Renal cortex interstitium (tissue), 11 donors: ENCODE measurements at regions not wholly inside any gene's neighbourhood (a gene's known extent, or its start where the extent isn't known, plus 50 kb on each side); places are given as distances from the start of the nearest gene placed in this dataset.
"Not testable (repeated sequence)": the region's sequence is repeated elsewhere in the genome, so short reads cannot be mapped to it uniquely, and the experiment has no call there.

Source experiments
- DNase-seq, 11 donors: peaks; one replicate each; pipeline ENCODE4 v3.0.0-alpha.2; 2013; ENCODE audit warnings: low read depth in 9 of 11, low spot score in 4 of 11; ENCODE audit errors: extremely low read depth in 1 of 11

DNA sequence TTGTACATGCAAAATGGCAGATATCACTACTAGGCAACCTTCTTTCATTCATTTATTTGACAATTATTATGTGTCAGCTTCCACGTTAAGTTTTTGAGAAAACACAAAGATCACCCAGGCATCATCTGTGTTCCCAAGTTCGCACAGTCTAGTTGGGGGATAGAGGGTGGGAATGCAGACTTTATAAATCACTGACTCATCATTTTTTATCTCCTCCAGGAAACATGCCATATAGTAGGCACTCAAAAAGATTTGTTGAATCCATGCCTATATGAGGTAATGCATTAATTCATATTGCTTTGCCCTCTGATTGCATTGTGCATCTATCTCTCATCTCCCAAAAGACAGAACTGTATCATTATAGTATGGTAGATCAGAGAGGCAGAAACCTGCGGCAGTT is 196.8 kb upstream of the TOX3 start:
- DNase-seq = no peak

- DNase-seq = no peak
Measured at GRCh38 chr16:52742608-52743170, 195.7 kb upstream of the TOX3 start.

DNA sequence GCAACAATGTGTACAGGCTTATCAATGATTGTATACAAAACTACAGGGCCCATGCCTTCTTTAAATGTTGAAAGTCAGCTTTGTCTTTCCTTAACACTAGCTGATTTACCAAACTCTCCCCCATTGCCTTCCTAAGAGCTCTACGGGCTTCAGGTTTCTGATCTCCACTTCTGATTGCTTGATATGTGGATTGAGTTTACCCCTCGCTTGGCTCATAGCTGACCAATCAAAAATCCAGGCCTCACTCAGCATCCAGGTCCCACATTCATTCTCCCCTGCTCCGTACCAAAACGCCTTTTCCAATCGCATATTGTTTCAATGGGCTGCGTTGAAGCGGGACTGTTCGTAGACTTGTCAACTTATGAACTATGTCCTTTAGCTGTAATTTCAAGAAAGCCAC is 195.1 kb upstream of the TOX3 start:
- no peak for DNase-seq

DNA sequence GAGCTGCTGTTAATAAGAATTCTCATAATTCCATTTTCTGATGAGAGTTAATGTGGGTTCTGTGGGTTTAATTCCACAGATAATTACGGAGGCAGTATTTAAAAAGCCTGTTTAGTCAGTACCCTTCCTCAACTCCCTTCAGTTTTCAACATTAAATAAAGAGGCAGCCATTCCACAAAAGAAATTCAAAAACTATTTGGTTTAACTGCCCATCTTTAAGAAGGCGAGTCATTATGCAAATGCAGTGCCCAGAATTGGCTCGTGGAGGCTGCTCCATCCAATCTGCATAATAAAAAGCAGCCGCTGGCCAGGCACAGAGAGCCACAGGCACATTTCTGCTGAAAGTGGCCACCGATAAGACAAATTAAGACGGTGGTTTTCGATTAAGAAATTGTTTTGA is 194.4 kb upstream of the TOX3 start:
- no peak for DNase-seq

DNA sequence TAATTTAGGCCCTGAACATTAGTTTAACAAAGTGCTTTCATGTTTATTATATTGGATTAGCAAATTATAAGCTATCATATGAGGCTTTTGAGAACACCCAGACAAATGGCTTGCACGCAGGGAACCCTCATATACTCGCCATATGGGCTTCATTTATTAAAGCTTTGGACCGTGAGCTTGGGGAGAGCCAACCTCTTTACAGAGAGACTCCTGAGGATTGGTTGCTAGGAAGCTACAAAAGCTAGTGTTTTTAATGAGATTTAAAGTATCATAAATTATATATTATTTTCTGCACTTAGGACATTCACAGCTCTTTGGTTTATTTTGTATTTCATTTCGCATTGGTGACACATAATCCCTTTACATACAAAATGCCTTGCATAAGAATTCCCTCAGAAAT is 193.8 kb upstream of the TOX3 start:
- no peak for DNase-seq

DNA sequence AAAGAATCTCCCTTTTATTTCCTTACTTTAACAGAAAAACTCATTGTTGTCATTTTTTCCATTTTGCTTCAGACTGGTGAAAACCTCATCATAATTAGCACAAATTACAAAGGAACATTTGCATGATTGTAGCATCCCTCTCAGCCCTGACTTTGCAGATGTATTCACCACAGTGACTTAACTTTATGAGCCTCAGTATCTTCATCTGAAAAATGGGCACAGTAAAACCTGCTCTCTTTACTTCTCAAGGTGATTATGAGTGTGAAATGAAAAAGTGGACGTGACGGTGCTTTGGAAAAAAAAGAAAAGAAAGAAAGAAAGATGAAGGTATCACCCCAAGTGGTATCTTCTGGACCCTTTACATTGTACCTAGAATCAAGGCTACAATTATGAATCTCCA is 193.4 kb upstream of the TOX3 start:
- DNase-seq = no peak

DNA sequence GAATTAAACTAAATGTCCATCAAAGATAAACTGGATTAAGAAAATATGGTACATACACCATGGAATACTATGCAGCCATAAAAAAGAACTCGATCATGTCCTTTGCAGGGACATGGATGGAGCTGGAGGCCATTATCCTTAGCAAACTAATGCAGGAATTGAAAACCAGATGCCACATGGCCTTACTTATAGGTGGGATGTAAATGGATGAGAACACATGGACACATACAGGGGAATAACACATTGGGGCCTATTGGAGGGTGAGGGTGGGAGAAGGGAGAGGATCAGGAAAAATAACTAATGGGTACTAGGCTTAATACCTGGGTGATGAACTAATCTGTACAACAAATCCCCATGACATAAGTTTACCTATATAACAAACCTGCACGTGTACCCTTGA is 192.0 kb upstream of the TOX3 start:
- not testable (repeated sequence) for DNase-seq

DNA sequence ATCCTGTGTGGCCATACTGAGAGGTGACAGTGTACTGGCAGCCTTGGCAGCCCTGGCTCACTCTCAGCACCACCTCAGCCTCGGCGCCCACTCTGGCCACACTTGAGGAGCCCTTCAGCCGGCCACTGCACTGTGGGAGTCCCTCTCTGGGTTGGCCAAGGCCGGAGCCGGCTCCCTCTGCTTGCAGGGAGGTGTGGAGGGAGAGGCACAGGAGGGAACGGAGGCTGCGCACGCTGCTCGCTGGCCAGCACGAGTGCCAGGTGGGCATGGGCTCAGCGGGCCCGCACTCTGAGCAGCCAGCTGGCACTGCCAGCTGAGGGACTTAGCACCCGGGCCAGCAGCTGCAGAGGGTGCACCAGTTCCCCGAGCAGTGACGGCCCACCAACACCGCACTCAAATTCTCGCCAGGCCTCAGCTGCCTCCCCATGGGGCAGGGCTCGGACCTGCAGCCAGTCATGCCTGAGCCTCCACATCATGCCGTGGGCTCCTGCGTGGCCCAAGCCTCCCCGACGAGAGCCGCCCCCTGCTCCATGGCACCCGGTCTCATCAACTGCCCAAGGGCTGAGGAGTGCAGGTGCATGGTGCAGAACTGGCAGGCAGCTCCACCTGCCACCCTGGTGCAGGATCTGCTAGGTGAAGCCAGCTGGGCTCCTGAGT is 184.4 kb upstream of the TOX3 start:
- DNase-seq = no peak

GRCh38 chr16:52729731-52730130 is 182.8 kb upstream of the TOX3 start:
- no peak for DNase-seq

GRCh38 chr16:52727849-52728248 is 180.9 kb upstream of the TOX3 start:
- no peak for DNase-seq

GRCh38 chr16:52727441-52727840 is 180.5 kb upstream of the TOX3 start:
- DNase-seq = no peak

DNA sequence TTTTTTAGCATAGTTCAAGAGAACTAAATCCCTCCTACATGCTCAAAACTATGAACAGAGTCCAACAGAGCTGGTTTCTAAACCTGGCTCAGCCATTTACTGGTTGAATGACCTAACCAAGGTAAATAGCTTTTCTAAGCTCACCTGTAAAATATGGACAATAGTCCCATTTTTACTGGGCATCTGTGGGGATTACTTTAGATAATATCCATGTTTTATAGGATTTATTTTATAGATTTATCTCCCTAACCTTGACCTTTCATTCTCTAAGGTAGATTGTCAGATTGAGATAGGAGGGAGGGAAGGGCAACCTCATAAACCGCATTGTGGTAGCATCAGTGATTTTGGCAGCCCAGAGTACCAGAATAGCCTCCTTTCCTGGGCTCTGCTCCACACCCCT is 178.5 kb upstream of the TOX3 start:
- no peak for DNase-seq

GRCh38 chr16:52725043-52725442 is 178.1 kb upstream of the TOX3 start:
- no peak for DNase-seq

DNA sequence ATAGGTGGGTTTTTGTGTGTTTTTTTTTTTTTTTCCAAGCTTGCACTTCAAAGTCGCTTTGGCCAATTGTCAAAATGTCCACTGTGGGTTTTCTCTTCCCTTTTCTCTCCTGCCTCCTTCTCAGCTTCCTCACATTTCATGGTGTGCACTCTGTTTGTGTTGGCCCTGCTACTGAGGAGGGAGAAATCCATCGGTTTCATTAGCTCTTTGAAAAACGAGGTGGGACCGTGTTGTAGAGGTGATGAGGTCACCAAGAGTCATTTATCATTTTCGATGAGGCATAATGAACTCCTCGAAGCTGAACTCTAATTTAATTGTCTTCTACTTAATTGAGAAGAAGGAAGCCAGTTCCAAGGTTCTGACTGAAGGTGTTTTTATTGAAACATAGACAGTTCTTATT is 174.4 kb upstream of the TOX3 start:
- DNase-seq = peak in 10 of 11 donors; percentile 4 to 35 (median 23)

- no peak for DNase-seq
Measured at GRCh38 chr16:52718046-52718445, 171.1 kb upstream of the TOX3 start.

DNA sequence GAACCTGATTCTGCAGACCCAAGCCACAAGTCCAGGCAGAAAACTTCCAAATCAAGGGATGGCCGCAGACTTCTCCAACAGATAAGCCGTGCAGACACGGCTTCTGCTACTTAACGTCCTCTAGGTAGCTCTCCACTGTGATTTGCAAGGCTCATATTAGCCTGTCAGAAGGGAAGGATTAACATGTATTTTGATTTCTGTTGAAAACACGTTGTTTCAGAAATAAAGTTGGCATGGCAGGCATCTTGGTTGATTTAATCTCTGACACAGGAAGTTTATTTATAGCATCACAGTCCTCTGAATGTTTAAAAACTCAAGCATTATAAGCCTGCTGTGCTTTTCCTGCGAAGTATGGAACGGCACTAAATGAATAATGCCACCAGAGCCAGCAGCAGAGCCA is 166.8 kb upstream of the TOX3 start:
- DNase-seq = no peak

DNA sequence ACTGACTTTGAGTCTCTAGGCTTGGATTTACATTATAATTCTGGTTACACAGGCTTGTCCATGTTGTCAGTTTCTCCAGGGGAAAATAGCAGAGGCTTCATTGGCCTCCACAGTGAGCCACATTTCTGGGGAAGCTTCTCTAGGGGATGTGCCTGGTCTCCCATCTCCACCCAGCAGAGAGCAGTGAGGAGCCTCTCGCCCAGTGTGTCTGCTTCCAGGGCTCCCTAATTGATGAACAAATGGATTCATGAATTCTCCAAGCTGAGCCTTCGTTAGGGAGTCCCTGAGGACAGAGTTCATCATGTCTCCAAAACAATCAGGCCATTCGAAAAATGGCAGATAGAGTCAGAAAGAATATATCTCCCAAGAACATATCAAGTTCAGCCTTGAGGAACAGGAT is 162.4 kb upstream of the TOX3 start:
- no peak for DNase-seq

DNA sequence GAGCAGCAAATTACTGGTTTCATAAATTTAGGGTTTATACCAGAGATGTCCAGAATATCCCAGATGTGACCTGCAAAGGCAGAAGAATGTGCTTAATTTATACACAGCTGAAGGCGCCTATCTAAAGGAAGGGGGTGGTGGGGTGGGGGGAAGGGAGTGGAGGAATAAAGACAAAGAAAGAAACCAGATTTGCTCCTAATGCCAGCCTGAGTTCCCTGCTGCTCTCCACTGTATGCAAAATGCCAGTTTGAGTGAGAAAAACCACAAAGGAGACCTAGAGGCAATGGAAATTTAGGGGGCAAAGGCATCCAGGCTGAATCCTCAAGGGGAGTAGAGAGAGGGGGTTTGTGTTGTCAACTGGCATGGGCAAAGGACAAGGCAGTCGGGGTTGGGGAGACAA is 161.5 kb upstream of the TOX3 start:
- no peak for DNase-seq

DNA sequence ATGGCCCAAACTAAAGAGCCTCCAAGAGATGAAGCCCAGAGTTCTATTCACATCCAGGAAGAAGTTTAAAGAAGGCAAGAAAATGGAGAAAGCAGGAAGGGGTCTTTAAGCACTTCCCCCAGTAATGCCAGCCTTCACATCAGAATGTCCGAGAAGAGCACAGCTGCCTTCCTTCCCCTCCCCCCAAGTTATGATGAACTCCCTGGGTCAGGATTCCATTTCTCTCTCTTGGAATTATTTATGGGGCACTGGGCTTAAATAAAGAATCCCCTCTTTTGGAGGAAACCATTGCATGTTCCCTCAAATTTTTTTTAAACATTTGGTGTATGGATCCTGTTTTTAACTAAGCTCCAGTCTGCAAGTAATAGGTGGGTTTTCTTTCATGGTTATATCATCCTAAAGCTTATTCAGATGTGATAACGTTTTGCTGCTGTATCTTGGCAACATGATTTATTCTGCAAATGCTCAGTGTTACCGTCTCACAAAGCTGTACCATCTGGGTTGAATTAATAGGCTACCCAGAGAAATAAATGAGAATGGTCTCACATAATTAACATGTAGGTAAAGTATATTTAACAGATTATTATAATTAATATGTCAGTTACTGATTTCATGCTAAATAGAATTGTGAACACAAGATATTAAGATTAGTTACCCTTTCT is 160.9 kb upstream of the TOX3 start:
- DNase-seq = no peak

DNA sequence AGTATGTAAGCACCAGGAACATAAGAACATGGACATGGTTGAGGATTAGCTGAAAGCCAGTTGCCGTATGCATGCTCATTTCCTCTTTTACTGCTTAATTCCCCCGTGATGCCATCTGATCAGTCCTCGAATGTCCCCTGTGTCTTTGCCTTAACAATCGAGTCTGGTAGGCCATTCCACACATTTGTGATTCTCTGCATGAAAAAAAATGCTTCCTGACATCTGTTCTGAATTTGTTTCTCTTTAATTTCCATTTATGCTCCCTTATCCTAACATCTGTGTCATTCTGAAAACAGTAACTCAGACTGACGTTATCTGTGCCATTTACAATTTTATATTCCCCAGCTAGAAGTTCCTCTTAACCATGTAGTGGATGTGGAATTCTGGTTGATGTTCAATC is 158.2 kb upstream of the TOX3 start:
- DNase-seq = no peak

GRCh38 chr16:52697971-52698370 is 151.0 kb upstream of the TOX3 start:
- DNase-seq = no peak
